ENCODE measurements at regions not wholly inside any gene's neighbourhood (a gene's known extent, or its start where the extent isn't known, plus 50 kb on each side); places are given as distances from the start of the nearest gene placed in this dataset.
"Not testable (repeated sequence)": the region's sequence is repeated elsewhere in the genome, so short reads cannot be mapped to it uniquely, and the experiment has no call there.

GRCh38 chr9:73853549-73853948 lies 643.6 kb upstream of the RORB start:
- DNase-seq, result no peak

GRCh38 chr9:73855206-73855605 lies 641.9 kb upstream of the RORB start:
- no peak for DNase-seq

DNA sequence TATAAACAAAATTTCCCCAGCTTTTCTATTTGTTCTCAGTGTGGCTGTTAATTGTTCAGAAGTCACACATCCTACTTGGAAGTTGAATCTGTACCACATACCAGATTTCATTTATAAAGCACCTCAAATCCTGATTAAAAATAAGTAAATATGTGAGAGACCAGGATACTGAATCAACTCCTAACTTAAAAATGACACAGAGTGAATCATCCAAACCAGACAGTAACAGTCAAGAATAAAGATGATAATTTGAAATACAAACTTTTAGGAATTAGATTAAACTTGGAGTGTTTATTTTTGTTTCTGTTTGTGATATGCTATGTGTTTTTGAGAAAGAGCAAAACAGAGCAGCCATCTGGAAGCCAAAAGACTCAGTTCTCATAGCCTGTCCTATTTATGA lies 633.2 kb upstream of the RORB start:
- DNase-seq, result no peak

DNA sequence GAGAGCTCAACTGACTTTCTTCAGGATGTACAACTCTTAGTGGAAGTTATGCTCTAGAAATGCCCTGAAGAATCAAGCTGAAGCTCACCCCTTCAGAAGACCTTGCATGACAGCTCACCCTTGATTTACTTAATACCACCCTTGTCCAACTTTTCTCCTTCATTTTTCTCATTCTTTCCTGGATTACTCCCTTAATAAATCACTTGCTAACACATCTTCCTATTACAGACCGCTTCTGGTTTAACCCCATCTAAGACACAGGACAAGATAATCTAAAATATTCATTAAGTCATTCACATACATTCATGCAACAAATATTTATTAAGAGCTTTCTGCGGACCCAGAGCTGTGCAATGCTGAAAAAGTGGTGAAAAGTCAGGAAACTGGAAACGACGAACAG lies 630.7 kb upstream of the RORB start:
- no peak for DNase-seq

GRCh38 chr9:73869264-73869663 lies 627.9 kb upstream of the RORB start:
- peak in 2 of 51 donors; percentile 1 for DNase-seq

GRCh38 chr9:73871636-73872035 lies 625.5 kb upstream of the RORB start:
- no peak for DNase-seq

DNA sequence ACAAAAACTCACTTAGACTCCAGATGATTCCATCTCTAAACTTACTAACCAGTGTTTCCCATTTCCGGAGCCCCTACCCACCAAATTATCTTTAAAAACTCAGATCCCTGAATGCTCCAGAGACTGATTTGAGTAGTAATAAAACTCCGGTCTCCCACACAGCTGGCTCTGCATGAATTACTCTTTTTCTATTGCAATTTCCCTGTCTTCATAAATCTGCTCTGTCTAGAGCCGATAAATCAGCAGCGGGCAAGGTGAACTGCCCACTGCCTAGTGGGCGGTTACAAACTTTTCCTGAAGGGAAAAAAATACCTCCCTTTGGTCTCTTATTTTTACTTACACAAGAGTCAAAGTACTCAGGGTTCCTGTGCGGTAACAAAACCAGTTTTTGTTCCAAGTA lies 624.4 kb upstream of the RORB start:
- no peak for DNase-seq

DNA sequence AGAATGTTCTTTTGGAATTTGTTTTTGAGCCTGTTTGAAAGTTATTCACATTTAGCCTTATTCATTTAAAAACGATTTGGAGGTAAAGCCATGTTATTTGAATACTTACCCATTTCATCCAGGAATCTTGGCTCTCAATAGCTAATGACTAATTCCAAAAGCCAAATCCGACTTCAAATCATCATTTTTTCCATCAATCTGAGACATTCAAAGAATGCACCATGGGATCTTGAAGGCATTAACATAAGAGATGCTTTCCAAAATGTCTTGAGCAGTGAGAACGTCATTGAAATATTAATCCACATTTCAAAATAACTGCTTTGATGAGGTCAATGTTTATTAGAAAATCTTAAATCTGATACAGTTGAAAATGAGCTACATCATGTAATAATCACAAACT lies 617.0 kb upstream of the RORB start:
- DNase-seq, result no peak

GRCh38 chr9:73889023-73889422 lies 608.1 kb upstream of the RORB start:
- DNase-seq, result no peak

- no peak for DNase-seq
These were observed 606.4 kb upstream of the RORB start for GRCh38 chr9:73890685-73891277.

DNA sequence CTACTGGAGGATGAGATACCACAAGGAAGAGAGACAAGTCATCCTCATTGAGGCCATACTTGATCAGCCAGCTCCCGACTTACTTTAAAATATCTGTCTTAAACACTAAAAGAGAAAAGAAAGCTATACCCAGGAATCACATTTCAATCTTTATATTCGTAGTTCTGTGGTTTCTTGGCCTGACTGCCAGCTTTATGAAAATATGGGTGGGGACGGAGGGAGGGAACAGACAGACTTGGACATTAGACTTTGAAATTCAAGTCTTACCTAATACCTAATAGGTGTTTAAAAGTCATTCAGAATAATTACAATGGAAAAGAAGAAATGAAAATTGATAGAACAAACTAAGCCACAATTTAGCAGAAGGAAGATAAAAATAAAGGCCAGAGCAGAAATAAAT lies 604.8 kb upstream of the RORB start:
- no peak for DNase-seq

- no peak for DNase-seq
These were observed 603.9 kb upstream of the RORB start for GRCh38 chr9:73893230-73893629.

GRCh38 chr9:73896061-73896460 lies 601.1 kb upstream of the RORB start:
- no peak for DNase-seq

DNA sequence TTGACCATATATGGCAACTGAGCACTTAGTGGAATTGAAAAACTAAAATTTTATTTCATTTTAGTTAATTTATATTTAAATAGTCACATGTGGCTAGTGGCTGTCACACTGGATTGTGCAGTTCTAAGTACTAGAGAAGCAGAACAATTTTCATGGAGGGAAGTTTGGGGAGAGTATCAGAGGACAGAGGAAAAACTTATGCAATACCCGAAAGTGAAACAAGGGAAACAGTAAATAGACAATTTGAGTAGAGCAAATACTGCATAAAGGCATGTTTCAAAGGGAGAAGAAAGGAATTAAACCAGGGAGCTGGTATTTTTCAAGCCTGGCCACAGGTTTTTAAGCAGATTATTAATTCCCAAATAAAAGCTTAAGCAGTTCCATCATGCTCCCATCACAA lies 590.5 kb upstream of the RORB start:
- DNase-seq, result no peak

DNA sequence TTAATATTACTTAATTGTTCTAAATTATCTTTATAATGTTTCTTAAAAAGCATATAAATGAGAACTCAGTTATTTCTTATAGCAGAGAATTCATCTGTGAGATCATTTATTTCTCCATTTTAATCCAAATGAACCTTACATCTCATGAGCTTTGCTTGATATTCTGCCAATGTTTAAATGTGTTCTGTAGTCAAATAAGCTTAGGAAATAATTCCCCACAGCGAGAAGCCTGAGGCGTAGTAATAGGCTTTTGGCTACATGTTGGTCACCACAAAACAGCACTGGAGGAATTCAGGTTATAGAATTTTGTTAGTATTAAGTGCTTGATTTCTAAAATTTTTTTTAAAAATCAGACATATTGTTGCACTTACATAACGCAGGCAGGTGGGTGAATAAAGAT lies 585.3 kb upstream of the RORB start:
- DNase-seq, result no peak

GRCh38 chr9:73916016-73916673 lies 581.0 kb upstream of the RORB start:
- DNase-seq, result no peak

GRCh38 chr9:73919712-73920111 lies 577.4 kb upstream of the RORB start:
- DNase-seq, result no peak

GRCh38 chr9:73923796-73924195 lies 573.3 kb upstream of the RORB start:
- DNase-seq, result no peak

DNA sequence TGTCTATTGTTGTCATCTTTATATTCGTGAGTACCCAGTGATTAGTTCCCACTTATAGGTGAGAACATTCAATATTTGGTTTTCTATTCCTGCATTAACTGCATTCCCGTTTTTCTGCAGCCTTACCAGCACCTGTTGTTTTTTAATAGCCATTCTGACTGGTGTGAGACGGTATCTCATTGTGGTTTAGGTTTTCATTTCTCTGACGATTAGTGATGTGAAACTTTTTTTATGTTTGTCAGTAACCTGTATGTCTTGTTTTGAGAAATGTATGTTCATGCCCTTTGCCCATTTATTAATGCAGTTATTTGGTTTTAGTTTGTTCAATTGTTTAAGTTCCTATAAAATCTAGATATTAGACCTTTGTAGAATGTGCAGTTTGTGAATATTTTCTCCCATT lies 546.0 kb upstream of the RORB start:
- no peak for DNase-seq

DNA sequence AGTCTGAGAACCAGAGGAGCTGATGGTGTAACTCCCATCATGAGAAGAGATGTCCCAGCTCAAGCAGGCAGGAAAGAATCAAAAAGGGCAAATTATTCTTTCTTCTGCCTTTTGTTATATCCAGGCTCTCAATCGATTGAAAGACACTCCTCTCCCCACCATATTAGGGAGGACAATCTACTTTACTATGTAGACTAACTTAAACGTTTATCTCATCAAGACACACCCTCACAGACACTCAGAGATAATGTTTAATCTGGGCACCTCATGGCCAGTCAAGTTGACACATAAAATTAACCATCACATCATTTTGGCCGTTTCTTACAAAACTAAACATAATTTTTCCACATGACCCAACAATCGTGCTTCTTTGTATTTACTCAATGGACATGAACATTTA lies 534.3 kb upstream of the RORB start:
- no peak for DNase-seq

DNA sequence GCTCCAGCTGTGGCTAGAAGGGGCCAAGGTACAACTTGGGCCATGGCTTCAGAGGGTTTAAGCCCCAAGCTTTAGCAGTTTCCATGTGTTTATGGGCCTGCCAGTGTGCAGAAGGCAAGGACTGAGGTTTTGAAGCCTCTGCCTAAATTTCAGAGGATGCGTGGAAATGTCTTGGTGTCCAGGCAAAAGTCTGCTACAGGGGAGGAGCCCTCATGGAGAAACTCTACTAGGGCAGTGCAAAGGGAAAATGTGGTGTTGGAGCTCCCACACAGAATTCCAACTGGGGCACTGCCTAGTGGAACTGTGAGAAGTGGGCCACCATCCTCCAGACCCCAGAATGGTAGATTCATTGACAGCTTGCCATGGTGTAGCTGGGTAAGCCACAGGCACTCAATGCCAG lies 527.2 kb upstream of the RORB start:
- DNase-seq, result no peak

DNA sequence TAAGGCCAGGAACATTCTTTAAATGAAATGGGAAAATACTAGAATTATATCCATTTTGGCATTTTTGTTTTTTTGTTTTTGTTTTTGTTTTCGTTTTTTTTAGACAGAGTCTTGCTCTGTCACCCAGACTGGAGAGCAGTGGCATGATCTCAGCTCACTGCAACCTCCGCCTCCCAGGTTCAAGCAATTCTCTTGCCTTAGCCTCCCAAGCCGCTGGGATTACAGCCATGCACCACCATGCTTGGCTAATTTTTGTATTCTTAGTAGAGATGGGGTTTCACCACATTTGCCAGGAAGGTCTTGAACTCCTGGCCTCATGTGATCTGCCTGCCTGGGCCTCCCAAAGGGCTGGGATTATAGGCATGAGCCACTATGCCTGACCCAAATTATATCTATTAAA lies 520.7 kb upstream of the RORB start:
- DNase-seq, result not testable (repeated sequence)

DNA sequence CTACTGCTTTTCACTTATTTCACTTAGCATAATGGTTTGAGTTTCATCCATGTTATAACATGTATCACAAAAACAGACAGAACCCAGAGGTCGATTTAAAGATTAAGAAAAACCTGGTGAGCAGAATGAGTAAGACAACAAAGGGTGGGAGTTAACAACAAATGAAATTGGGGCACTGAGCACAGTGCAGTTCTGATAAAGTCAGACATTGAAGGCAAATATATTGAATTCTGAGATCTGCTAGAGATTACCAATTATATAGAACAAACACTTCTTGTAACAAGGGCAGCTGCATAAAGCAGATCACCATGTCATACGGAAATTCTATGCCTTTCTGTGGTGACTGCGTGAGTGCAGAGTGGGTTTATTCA lies 517.3 kb upstream of the RORB start:
- DNase-seq, result no peak

DNA sequence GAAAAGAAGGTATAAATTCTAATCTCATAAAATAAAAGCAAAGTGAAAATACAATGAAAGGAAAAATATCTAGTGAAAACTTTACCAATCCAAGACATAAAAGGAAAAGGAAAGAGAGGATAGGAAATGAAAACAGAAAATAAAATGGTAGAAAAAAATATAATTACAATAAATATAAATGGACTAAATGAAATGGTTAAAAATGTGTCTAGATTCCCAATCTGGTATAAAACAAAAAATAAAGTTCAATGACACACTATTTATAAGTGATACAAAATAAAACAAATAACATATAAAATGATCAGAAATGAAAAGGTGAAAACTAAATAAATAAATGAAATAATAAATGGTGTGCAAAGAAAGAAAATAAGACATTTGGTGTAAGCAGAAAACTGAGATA lies 516.4 kb upstream of the RORB start:
- DNase-seq, result no peak
